Loucy (cell line): ENCODE measurements at regions not wholly inside any gene's neighbourhood (a gene's known extent, or its start where the extent isn't known, plus 50 kb on each side); places are given as distances from the start of the nearest gene placed in this dataset.

Source experiments
- EZH2phosphoT487 ChIP-seq: fragments of 200-600 bp; IDR thresholded peaks from 2 replicates; pipeline ENCODE4 v1.6.1; 2018; ENCODE audit warnings: antibody characterized with exemption, mild to moderate bottlenecking, moderate library complexity, borderline replicate concordance
- TF ChIP-seq, protein P1 (sequence below): fragments of 200-600 bp; sonication (generic); conservative IDR thresholded peaks from 2 replicates; pipeline ENCODE4 v1.5.1; 2014; ENCODE audit warnings: mild to moderate bottlenecking, antibody characterized with exemption, low read length

DNA sequence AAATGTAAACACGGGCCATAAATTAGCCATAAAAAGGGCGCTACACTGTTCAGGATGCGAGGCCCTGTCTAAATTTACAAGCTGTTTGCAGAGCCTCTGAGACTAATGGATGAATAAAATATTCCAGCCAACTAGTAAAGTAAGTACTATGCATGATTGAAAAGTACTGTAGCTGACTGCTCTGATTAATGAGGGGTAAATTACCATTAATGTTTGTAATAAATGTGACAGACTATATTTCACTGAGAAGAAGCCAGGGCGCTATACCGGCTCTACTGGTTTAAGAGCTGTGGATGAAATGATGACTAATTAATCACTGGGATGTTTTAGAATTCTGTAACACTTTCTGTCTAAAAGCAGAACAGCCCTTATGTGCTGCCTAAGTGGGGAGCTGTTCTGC lies 54.3 kb upstream of the RGPD4 start:
- TF ChIP-seq, protein P1, sequence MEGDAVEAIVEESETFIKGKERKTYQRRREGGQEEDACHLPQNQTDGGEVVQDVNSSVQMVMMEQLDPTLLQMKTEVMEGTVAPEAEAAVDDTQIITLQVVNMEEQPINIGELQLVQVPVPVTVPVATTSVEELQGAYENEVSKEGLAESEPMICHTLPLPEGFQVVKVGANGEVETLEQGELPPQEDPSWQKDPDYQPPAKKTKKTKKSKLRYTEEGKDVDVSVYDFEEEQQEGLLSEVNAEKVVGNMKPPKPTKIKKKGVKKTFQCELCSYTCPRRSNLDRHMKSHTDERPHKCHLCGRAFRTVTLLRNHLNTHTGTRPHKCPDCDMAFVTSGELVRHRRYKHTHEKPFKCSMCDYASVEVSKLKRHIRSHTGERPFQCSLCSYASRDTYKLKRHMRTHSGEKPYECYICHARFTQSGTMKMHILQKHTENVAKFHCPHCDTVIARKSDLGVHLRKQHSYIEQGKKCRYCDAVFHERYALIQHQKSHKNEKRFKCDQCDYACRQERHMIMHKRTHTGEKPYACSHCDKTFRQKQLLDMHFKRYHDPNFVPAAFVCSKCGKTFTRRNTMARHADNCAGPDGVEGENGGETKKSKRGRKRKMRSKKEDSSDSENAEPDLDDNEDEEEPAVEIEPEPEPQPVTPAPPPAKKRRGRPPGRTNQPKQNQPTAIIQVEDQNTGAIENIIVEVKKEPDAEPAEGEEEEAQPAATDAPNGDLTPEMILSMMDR: no peak
- no peak for TF ChIP-seq EZH2phosphoT487
